Embryonic facial prominence (tissue), 1 donor: ENCODE measurements at regions not wholly inside any gene's neighbourhood (a gene's known extent, or its start where the extent isn't known, plus 50 kb on each side); places are given as distances from the start of the nearest gene placed in this dataset.
"Not testable (repeated sequence)": the region's sequence is repeated elsewhere in the genome, so short reads cannot be mapped to it uniquely, and the experiment has no call there.

Experiments used
- DNase-seq: peaks from one replicate; pipeline ENCODE4 v3.0.0-alpha.2; 2016; ENCODE audit errors: extremely low spot score

GRCh38 chr7:106523482-106523881, 137.5 kb downstream of the CCDC71L start:
- DNase-seq = no peak

DNA sequence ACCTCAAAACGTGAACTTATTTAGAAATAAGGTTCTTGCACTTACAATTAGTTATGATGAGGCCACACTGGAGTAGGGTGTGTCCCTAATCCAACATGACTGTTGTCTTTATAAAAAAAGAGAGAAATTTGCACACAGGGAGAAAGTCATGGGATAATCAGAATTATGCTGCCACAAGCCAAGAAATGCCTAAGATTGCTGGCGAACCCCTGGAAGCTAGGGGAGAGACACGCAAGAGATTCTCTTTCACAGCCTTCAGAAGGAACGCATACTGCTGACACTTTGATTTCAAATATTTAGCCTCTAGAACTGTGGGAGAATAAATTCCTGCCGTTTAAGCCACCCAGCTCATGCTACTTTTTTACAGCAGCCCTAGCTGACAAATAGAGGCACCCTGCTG, 138.3 kb downstream of the CCDC71L start:
- no peak for DNase-seq

DNA sequence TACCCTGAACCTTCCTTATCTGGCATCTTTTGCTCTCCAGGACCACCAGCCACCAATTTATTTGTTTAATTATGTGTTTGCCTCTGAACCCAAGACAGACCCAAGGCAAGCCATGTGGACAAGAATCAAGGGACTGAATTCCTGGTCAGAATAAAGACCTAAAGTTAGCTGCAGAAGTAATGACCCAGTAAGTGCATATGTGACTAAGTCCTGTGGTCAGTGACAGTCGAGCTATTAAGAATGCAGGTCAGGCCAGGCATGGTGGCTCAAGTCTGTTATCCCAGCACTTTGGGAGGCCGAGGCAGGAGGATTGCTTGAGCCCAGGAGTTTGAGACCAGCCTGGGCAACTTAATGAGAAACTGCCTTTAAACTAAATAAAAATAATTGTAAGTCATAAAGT, 139.4 kb downstream of the CCDC71L start:
- DNase-seq = no peak

DNA sequence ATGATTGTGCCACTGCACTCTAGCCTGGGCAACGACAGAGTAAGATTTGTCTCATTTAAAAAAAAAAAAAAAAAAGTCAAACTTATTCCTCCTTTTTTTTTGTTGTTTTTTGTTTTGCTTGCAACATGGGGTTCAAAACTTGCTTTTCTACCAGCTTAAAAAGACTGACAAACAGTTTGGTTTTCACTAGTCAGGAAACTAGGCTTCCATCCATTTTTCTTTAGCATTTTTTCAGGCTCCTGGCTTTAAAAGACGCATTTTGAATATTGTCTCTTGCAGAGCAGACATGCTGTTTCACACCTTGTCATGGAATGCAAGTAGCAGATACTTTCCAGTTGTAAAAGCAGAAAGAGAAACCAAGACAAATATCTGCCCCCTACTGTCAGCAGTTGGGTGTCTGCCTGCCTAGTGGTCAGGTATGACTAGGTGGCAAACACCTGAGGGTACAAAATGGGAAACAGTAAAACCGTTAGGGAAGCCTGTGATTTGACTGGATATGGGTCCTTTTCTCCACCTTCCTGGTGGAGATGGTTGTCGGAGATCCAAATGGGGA, 139.9 kb downstream of the CCDC71L start:
- no peak for DNase-seq

GRCh38 chr7:106518967-106519366, 142.0 kb downstream of the CCDC71L start:
- DNase-seq = no peak

- no peak for DNase-seq
Observed at GRCh38 chr7:106518239-106518638, 142.7 kb downstream of the CCDC71L start.

DNA sequence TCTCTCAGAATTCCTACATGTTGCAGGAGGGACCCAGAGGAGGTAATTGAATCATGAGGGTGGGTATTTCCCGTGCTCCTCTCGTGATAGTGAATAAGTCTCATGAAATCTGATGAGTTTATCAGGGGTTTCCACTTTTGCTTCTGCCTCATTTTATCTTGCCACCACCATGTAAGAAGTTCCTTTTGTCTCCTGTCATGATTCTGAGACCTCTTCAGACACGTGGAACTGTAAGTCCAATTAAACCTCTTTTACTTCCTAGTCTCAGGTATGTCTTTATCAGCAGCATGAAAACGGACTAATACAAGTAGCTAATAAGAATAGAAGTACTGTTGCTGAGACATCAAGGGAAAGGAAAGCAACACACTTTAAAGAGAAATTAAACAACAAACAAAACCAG, 143.4 kb downstream of the CCDC71L start:
- no peak for DNase-seq

DNA sequence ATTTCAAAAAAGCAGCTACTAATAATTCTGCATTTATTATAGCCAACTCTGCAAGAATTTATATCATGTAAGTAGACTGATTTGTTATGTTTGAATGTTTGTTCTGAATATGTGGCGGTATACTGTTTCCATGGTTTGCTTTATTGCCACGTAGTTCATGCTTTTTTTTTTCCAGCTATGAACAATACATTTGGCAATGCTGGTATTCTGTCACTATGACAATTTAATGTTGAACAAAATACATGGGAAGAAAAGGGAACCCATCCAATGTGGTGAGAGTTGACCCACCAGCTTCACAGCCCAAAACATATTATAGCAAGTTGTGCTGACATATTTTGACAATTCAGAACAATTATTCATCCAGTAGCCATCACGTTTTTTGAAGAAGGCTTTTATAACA, 145.6 kb downstream of the CCDC71L start:
- DNase-seq = no peak

- DNase-seq = no peak
Observed at GRCh38 chr7:106514881-106515280, 146.1 kb downstream of the CCDC71L start.

DNA sequence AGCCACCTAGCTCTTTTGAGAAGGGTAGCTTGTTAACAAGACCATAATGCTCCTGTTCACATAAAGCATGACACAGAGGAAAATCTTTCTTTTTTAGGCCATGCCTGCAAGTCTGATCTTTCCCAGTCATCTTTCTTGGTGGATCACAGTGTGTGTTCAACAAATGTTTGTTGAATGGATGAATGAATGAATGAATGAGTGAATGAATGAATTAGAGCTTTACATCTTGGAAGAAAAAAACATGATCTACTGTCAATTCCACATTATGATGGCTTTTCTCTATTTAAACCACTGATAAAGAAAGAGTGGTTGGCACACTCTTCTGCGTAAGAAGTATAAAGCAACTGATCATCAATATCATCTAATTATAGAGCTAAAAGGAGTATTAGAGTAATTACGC, 148.7 kb downstream of the CCDC71L start:
- no peak for DNase-seq

DNA sequence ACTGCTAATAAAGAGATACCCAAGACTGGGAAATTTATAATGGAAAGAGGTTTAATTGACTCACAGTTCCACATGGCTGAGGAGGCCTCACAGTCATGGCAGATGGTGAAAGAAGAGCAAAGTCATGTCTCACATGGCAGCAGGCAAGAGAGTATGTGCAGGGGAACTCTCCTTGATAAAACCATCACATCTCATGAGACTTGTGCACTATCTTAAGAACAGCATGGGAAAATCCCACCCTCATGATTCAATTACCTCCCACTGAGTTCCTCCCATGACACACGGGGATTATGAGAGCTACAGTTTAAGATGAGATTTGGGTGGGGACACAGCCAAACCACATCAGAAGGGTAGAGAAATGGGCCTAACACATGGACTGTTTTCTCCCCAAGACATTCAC, 156.3 kb downstream of the CCDC71L start:
- DNase-seq = no peak

DNA sequence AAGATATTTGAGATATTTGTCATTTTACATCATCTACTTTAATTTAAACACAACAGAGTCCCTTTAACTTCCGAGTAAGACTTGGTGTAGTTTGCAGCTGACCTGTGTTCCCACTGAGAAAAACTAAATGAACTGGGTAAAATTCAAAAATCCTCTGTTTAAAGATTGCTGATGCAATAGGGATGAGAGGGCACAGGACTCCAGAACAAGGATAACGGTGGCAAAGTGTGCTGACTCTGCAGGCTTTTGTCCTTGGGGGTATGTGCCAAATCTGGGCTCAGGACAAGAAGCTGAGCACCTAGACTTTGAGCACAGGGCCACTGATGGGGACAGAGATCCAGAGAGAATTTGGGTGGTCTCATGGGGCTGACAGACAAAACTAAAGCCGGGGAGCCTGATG, 156.8 kb downstream of the CCDC71L start:
- DNase-seq = no peak

DNA sequence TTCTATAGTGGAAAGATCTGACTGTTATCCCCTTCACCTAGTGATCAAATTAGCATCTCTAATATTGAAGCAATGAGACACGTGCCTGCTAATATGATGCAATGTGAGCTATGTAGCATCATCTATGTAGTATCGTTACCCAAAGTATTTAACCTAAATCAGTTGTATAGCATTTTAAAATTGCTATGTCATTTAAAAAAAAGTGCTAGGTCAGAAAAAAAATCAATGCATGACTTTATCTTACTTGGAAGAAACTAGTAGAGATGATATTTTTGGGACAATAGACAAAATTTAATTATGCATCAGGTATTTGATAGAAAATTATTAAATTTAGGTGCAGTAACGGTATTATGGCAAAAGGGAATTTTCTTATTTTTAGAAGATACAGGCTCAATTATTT, 157.3 kb downstream of the CCDC71L start:
- DNase-seq = no peak

- DNase-seq = no peak
Observed at GRCh38 chr7:106501605-106502580, 159.1 kb downstream of the CCDC71L start.

DNA sequence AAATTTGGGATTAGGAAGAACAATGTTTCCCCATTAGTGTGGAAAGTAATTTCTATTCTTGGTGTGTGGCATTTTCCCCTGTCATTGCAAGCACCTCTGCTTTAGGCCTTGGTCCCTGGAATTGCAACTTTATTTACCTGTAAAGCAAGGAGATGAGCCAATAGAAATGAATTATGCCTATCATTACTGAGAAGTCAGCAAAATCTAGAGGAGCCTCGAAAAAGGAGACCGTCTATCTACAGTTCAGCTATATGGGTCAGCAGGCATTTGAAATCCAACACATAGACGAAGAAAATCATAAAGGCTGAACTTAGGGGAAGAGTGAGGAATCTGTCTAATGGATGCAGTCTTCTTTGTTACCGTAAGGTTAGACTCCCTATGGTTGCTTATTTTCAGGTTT, 161.1 kb downstream of the CCDC71L start:
- no peak for DNase-seq

GRCh38 chr7:106498005-106498404, 163.0 kb downstream of the CCDC71L start:
- DNase-seq = not testable (repeated sequence)

GRCh38 chr7:106493041-106493731, 167.8 kb downstream of the CCDC71L start:
- DNase-seq = no peak

GRCh38 chr7:106488465-106488864, 172.5 kb downstream of the CCDC71L start:
- DNase-seq = no peak

GRCh38 chr7:106487892-106488291, 173.1 kb downstream of the CCDC71L start:
- no peak for DNase-seq

- no peak for DNase-seq
Observed at GRCh38 chr7:106486331-106486730, 174.6 kb downstream of the CCDC71L start.

DNA sequence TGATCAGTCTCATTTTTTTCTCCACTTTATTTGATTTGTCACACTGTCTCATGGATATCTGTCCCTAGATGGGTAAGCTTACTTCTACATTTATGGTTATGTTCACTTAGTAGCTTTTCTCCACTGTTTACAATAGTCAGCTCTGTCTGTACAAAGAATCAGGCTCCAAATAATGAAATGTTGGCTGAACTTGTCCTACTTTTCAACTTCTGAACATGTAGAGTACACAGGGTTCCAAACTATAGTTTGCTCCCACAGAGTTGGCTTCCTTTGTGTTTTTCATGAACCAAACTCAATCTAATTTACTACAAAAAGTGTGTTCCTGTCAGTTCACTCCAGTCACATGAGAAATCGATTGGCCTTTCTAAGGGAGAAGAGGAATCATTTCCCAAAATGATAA, 175.0 kb downstream of the CCDC71L start:
- no peak for DNase-seq

DNA sequence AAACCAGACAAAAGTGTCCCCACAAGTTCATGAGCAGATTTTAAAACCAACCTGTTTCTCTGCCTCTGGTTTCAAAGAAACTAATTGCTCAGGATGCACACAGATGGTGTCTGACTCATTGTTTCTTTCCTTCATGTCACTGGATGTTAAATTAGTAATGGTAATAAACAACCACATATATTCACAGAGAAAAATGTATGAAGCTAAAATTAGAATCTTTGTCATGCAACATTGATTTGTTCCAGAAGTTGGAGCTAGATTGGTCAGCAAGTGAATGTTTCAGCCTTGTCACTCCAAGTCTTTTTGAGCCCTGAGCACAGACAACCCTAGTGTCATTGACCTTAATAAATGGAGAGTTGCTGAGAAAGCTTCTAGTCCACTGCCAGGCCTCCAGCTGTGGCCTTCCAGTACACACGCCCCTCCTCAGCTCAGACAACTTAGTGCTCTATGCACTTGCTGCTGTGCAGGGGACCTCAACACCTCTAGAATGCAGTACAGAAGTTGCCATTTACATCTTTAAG, 175.9 kb downstream of the CCDC71L start:
- DNase-seq = no peak

DNA sequence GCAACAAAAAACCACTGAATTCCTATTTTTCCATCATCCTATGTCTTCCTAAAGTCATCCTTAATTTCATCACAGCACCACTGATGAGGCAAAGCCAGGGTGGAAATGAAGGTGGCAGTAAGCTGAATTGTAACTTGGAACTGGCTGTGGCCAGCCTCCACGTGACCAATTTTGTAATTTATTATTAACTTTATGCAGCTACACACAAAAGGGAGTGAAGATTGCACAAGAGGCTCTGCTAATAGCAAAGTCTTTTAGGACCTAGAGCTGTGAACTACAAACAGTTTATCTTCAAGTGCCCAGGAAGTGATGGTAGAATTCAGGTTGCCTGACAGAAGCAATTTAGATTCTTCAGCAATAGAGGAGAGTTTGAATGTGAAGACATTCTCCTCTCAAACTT, 176.4 kb downstream of the CCDC71L start:
- no peak for DNase-seq
